H9 (cell line): ENCODE measurements at regions not wholly inside any gene's neighbourhood (a gene's known extent, or its start where the extent isn't known, plus 50 kb on each side); places are given as distances from the start of the nearest gene placed in this dataset.

ENCODE experiments used
- DNase-seq: peaks from one replicate; pipeline ENCODE4 v3.0.0-alpha.2; 2017
- H2AFZ ChIP-seq: one replicate; pipeline ENCODE4 v1.6.1; 2013; ENCODE audit warnings: mild to moderate bottlenecking, low read length, control low read depth, moderate library complexity
- H2AK5ac ChIP-seq: 2 replicates; pipeline ENCODE4 v1.6.1; 2013; ENCODE audit warnings: low read length, control low read depth, mixed read lengths; ENCODE audit not compliant: insufficient read length
- H2BK120ac ChIP-seq: one replicate; pipeline ENCODE4 v1.6.1; 2013; ENCODE audit warnings: low read depth, mild to moderate bottlenecking, low read length, control low read depth, inconsistent platforms; ENCODE audit not compliant: poor library complexity, severe bottlenecking
- H2BK12ac ChIP-seq: 2 replicates; pipeline ENCODE4 v1.6.1; 2013; ENCODE audit warnings: low read length, control low read depth, mixed read lengths, low read depth; ENCODE audit not compliant: insufficient read length
- H2BK15ac ChIP-seq: 2 replicates; pipeline ENCODE4 v1.6.1; 2013; ENCODE audit warnings: low read depth, low read length, control low read depth
- H2BK20ac ChIP-seq: one replicate; pipeline ENCODE4 v1.6.1; 2013; ENCODE audit warnings: low read depth, mild to moderate bottlenecking, low read length, control low read depth, inconsistent platforms; ENCODE audit not compliant: poor library complexity, severe bottlenecking
- H2BK5ac ChIP-seq: 2 replicates; pipeline ENCODE4 v1.6.1; 2013; ENCODE audit warnings: low read length, control low read depth, mixed read lengths; ENCODE audit not compliant: insufficient read length
- H3K14ac ChIP-seq: 2 replicates; pipeline ENCODE4 v1.6.1; 2013; ENCODE audit warnings: low read length, control low read depth; ENCODE audit not compliant: insufficient read depth
- H3K18ac ChIP-seq: 2 replicates; pipeline ENCODE4 v1.6.1; 2013; ENCODE audit warnings: low read depth, mild to moderate bottlenecking, mixed read lengths, low read length, control low read depth; ENCODE audit not compliant: insufficient read length
- H3K23ac ChIP-seq: 2 replicates; pipeline ENCODE4 v1.6.1; 2013; ENCODE audit warnings: low read length, control low read depth, mixed read lengths, low read depth; ENCODE audit not compliant: insufficient read length
- H3K23me2 ChIP-seq: 2 replicates; pipeline ENCODE4 v1.6.1; 2013; ENCODE audit warnings: low read depth, mild to moderate bottlenecking, mixed read lengths, low read length, control low read depth; ENCODE audit not compliant: insufficient read length, poor library complexity, severe bottlenecking
- H3K27ac ChIP-seq: 2 replicates; pipeline ENCODE4 v1.5.1; 2013; ENCODE audit warnings: low read length, control low read depth, mixed read lengths, low read depth; ENCODE audit not compliant: insufficient read length
- H3K27me3 ChIP-seq: 2 replicates; pipeline ENCODE4 v1.6.1; 2013; ENCODE audit warnings: low read length, control low read depth, inconsistent platforms; ENCODE audit not compliant: insufficient read depth
- H3K4ac ChIP-seq: 2 replicates; pipeline ENCODE4 v1.6.1; 2013; ENCODE audit warnings: low read depth, mild to moderate bottlenecking, control low read depth, inconsistent platforms, low read length, moderate library complexity
- H3K4me1 ChIP-seq: 2 replicates; pipeline ENCODE4 v1.6.1; 2013; ENCODE audit warnings: low read length, control low read depth, inconsistent platforms; ENCODE audit not compliant: insufficient read depth
- H3K4me2 ChIP-seq: 2 replicates; pipeline ENCODE4 v1.6.1; 2013; ENCODE audit warnings: low read length, control low read depth, mixed read lengths; ENCODE audit not compliant: insufficient read length, insufficient read depth
- H3K56ac ChIP-seq: 2 replicates; pipeline ENCODE4 v1.6.1; 2013; ENCODE audit warnings: low read depth, mild to moderate bottlenecking, mixed read lengths, low read length, control low read depth; ENCODE audit not compliant: insufficient read length
- H3K79me1 ChIP-seq: 2 replicates; pipeline ENCODE4 v1.6.1; 2013; ENCODE audit warnings: low read depth, mild to moderate bottlenecking, moderate library complexity, low read length, control low read depth, inconsistent platforms; ENCODE audit not compliant: insufficient read depth, poor library complexity, severe bottlenecking
- H3K79me2 ChIP-seq: 2 replicates; pipeline ENCODE4 v1.6.1; 2013; ENCODE audit warnings: low read length, control low read depth, inconsistent platforms; ENCODE audit not compliant: insufficient read depth
- H3K9ac ChIP-seq: 2 replicates; pipeline ENCODE4 v1.6.1; 2013; ENCODE audit warnings: low read length, control low read depth, mixed read lengths; ENCODE audit not compliant: insufficient read length; ENCODE audit errors: extremely low read depth
- H3K9me3 ChIP-seq: one replicate; pipeline ENCODE4 v1.6.1; 2013; ENCODE audit warnings: low read depth, low read length, inconsistent platforms; ENCODE audit not compliant: control insufficient read depth
- H3T11ph ChIP-seq: one replicate; pipeline ENCODE4 v1.6.1; 2013; ENCODE audit warnings: mild to moderate bottlenecking, low read length, control low read depth, inconsistent platforms
- H4K20me1 ChIP-seq: one replicate; pipeline ENCODE4 v1.6.1; 2013; ENCODE audit not compliant: control insufficient read depth, insufficient read length, insufficient read depth
- H4K5ac ChIP-seq: 2 replicates; pipeline ENCODE4 v1.6.1; 2013; ENCODE audit warnings: low read depth, mild to moderate bottlenecking, mixed read lengths, low read length, control low read depth; ENCODE audit not compliant: insufficient read length
- H4K8ac ChIP-seq: replicated peaks from 2 replicates; pipeline ENCODE4 v1.6.1; 2013; ENCODE audit warnings: low read length, control low read depth, mixed read lengths, low read depth; ENCODE audit not compliant: insufficient read length
- H4K91ac ChIP-seq: 2 replicates; pipeline ENCODE4 v1.6.1; 2013; ENCODE audit warnings: low read depth, mild to moderate bottlenecking, moderate library complexity, mixed read lengths, low read length, control low read depth; ENCODE audit not compliant: insufficient read length
- H3K27ac Mint-ChIP-seq, 3 experiments: 2 replicates in 2 of 3; 3 replicates in 1 of 3; pipeline ENCODE4 v1.8.0; 2020 to 2021; ENCODE audit warnings: mixed read lengths in 3 of 3, mild to moderate bottlenecking in 1 of 3, moderate library complexity in 1 of 3
- H3K27me3 Mint-ChIP-seq: 2 replicates; pipeline ENCODE4 v1.8.0; 2021; ENCODE audit warnings: low read depth, mild to moderate bottlenecking, moderate library complexity, mixed read lengths
- H3K36me3 Mint-ChIP-seq, 3 experiments: 2 replicates in 2 of 3; 3 replicates in 1 of 3; pipeline ENCODE4 v1.8.0; 2020 to 2021; ENCODE audit warnings: low read depth in 3 of 3, mixed read lengths in 3 of 3; ENCODE audit not compliant: insufficient read depth in 1 of 3
- H3K4me1 Mint-ChIP-seq, 2 experiments: 2 replicates each; pipeline ENCODE4 v1.8.0; 2020; ENCODE audit warnings: mixed read lengths in 2 of 2
- H3K4me3 Mint-ChIP-seq, 2 experiments: 2 replicates in 1 of 2; 3 replicates in 1 of 2; pipeline ENCODE4 v1.8.0; 2020 to 2021; ENCODE audit warnings: mild to moderate bottlenecking in 2 of 2, mixed read lengths in 2 of 2, moderate library complexity in 1 of 2
- H3K9me3 Mint-ChIP-seq, 2 experiments: 2 replicates in 1 of 2; 3 replicates in 1 of 2; pipeline ENCODE4 v1.8.0; 2020; ENCODE audit warnings: mild to moderate bottlenecking in 2 of 2, mixed read lengths in 2 of 2, moderate library complexity in 1 of 2
- CTCF ChIP-seq: fragments of 200-600 bp; sonication (generic); conservative IDR thresholded peaks from 3 replicates; pipeline ENCODE4 v1.8.0; 2021; ENCODE audit warnings: antibody characterized with exemption, mild to moderate bottlenecking
- WGBS: extraction: QIAGEN DNeasy Blood & Tissue Kit; methylation state at CpG from one replicate; pipeline ENCODE4 v1.1.7; 2013; ENCODE audit warnings: missing lambda C conversion rate, low lambda C conversion rate, mixed read lengths; ENCODE audit not compliant: insufficient read length; ENCODE audit errors: extremely low coverage; 5-methylcytosine and 5-hydroxymethylcytosine counted together

GRCh38 chr5:2087980-2088379, 205.3 kb upstream of the IRX4 start:
- Histone ChIP-seq H2BK20ac (no peak overlapping the region), H2BK5ac (no peak overlapping the region), H4K91ac (no peak overlapping the region), H2BK12ac (no peak overlapping the region), H2AFZ (no peak overlapping the region), H2BK15ac (no peak overlapping the region), H4K8ac (no peak overlapping the region), H3K4me2 (peak overlapping the region; percentile 43), H3K9ac (no peak overlapping the region), H3K23me2 (no peaks in the 10 kb centered on the region), H3K23ac (no peak overlapping the region), H3K79me1 (no peaks in the 10 kb centered on the region), H3K14ac (no peak overlapping the region), H4K5ac (no peak overlapping the region), H3K9me3 (no peaks in the 10 kb centered on the region), H3K18ac (no peak overlapping the region), H3K79me2 (0 out of 2 replicates have a peak, but pooled peaks cover 2% of the 10 kb centered on the region), H3K4me1 (peaks cover 2% of the 10 kb centered on the region; the same call in 1 of the 2 replicates), H2BK120ac (no peak overlapping the region), H3K27me3 (no peaks in the 10 kb centered on the region), H2AK5ac (no peak overlapping the region), H4K20me1 (no peaks in the 10 kb centered on the region), H3T11ph (no peak overlapping the region), H3K56ac (no peak overlapping the region), H3K27ac (no peak overlapping the region), H3K4ac (no peak overlapping the region)
- Mint-ChIP-seq H3K27ac (no peak overlapping the region), H3K27me3 (peaks cover 4% of the 10 kb centered on the region), H3K4me1 (peaks cover 15 to 31% of the 10 kb centered on the region in 2 experiments), H3K36me3 (no peaks in the 10 kb centered on the region; a peak in 1 of 7 replicates), H3K4me3 (no peak overlapping the region), H3K9me3 (peaks cover 2 to 4% of the 10 kb centered on the region in 2 experiments; a peak in 4 of 5 replicates)
- TF ChIP-seq CTCF = no peak
- no peak for DNase-seq
- no CpG with 5 or more reads among the region's 2 CpGs for WGBS
